GM12878 (cell line): ENCODE measurements at regions not wholly inside any gene's neighbourhood (a gene's known extent, or its start where the extent isn't known, plus 50 kb on each side); places are given as distances from the start of the nearest gene placed in this dataset.

Source experiments
- ATAC-seq: fragments of 200-7000 bp; cut with Tn5 transposase; 3 replicates; pipeline ENCODE4 v1.9.1; 2020; ENCODE audit warnings: mild to moderate bottlenecking, moderate library complexity
- BruUV-seq: library from RNA; stranded (reverse); fragments of 400-500 nt; replicated peaks from 2 replicates; lab custom pipeline; 2021; lab: Mats Ljungman, UMichigan
- CTCF ChIA-PET: fragments of 300-600 bp; sonication (Branson Sonifier 250); formaldehyde crosslinking; extraction: SDS; loops from one replicate; lab custom pipeline; 2021; ENCODE audit warnings: inconsistent platforms; lab: Yijun Ruan, JAX
- POLR2A ChIA-PET: fragments of 350-600 bp; formaldehyde crosslinking; extraction: SDS; loops from one replicate; lab custom pipeline; 2021; ENCODE audit warnings: inconsistent platforms; lab: Charles Lee
- RAD21 ChIA-PET: fragments of 300-600 bp; sonication (Branson Sonifier 250); formaldehyde crosslinking; loops from one replicate; lab custom pipeline; 2023; ENCODE audit warnings: antibody characterized with exemption; ENCODE audit not compliant: unreplicated experiment; lab: Charles Lee
- SMC1A ChIA-PET: fragments of 300-600 bp; sonication (Branson Sonifier 250); formaldehyde crosslinking; loops from one replicate; lab custom pipeline; 2023; ENCODE audit not compliant: unreplicated experiment, uncharacterized antibody; lab: Charles Lee
- DNase-seq: peaks from one replicate; pipeline ENCODE4 v3.0.0-alpha.2; 2011; ENCODE audit warnings: low read depth, low spot score
- FAIRE-seq: peaks from 3 replicates; lab custom pipeline; 2011; peaks lifted over from hg19 to GRCh38; lab: Jason Lieb, UNC
- H2AFZ ChIP-seq: 2 replicates; pipeline ENCODE4 v1.6.0; 2011; ENCODE audit warnings: low read depth, low read length, control low read depth; ENCODE audit not compliant: control insufficient read depth
- H3K27ac ChIP-seq: 2 replicates; pipeline ENCODE4 v1.5.1; 2011; ENCODE audit warnings: control low read depth; ENCODE audit not compliant: control insufficient read depth, insufficient read depth
- H3K27me3 ChIP-seq, 2 experiments: replicated peaks in 1 of 2; 2 replicates each; pipeline versions ENCODE4 v1.6.0 to v1.6.1; 2011; ENCODE audit warnings: low read length in 1 of 2; ENCODE audit not compliant: control insufficient read depth in 2 of 2, insufficient read depth in 2 of 2
- H3K36me3 ChIP-seq, 2 experiments: 2 replicates each; pipeline ENCODE4 v1.5.1; 2011; ENCODE audit warnings: low read length in 1 of 2; ENCODE audit not compliant: control insufficient read depth in 2 of 2, insufficient read depth in 2 of 2
- H3K4me1 ChIP-seq: 2 replicates; pipeline ENCODE4 v1.6.1; 2011; ENCODE audit warnings: mild to moderate bottlenecking, low read length, moderate library complexity, mixed read lengths; ENCODE audit not compliant: control insufficient read depth, insufficient read depth
- H3K4me2 ChIP-seq: 2 replicates; pipeline ENCODE4 v1.6.0; 2011; ENCODE audit warnings: control low read depth; ENCODE audit not compliant: control insufficient read depth, insufficient read depth
- H3K4me3 ChIP-seq: fragments of 200-600 bp; sonication (generic); 2 replicates; pipeline ENCODE4 v1.5.1; 2016
- H3K79me2 ChIP-seq: 2 replicates; pipeline ENCODE4 v1.6.0; 2011; ENCODE audit warnings: low read length; ENCODE audit not compliant: control insufficient read depth, insufficient read depth
- H3K9ac ChIP-seq: 2 replicates; pipeline ENCODE4 v1.8.0; 2011; ENCODE audit warnings: low read length, control low read depth, mixed read lengths; ENCODE audit not compliant: control insufficient read depth, insufficient read depth
- H3K9me3 ChIP-seq: replicated peaks from 3 replicates; pipeline ENCODE4 v1.5.1; 2011; ENCODE audit warnings: mild to moderate bottlenecking, low read length; ENCODE audit not compliant: control insufficient read depth, insufficient read depth
- H4K20me1 ChIP-seq: 2 replicates; pipeline ENCODE4 v1.6.0; 2011; ENCODE audit not compliant: control insufficient read depth, insufficient read depth
- EGR1 ChIP-seq, 2 experiments: IDR thresholded peaks; 1 replicate in 1 of 2; 2 replicates in 1 of 2; pipeline ENCODE4 v1.6.1; 2011 to 2012; ENCODE audit warnings: low read depth in 2 of 2, low read length in 2 of 2, borderline replicate concordance in 1 of 2, mild to moderate bottlenecking in 1 of 2, moderate library complexity in 1 of 2
- GABPA ChIP-seq: IDR thresholded peaks from 2 replicates; pipeline ENCODE4 v1.6.1; 2014; ENCODE audit warnings: antibody characterized with exemption, low read depth, mild to moderate bottlenecking, inconsistent platforms
- GATAD2B ChIP-seq: fragments of 450-650 bp; conservative IDR thresholded peaks from 2 replicates; pipeline ENCODE4 v1.6.1; 2017; ENCODE audit warnings: low read depth, mild to moderate bottlenecking, moderate library complexity
- NBN ChIP-seq: fragments of 450-650 bp; IDR thresholded peaks from 2 replicates; pipeline ENCODE4 v1.6.1; 2016
- NFYB ChIP-seq: IDR thresholded peaks from 2 replicates; pipeline ENCODE4 v1.6.1; 2011; ENCODE audit warnings: low read depth, mild to moderate bottlenecking, low read length, improper control_type of control experiment, moderate library complexity; ENCODE audit not compliant: insufficient read depth
- NR2F1 ChIP-seq: fragments of 450-650 bp; conservative IDR thresholded peaks from 2 replicates; pipeline ENCODE4 v1.6.1; 2017; ENCODE audit warnings: mild to moderate bottlenecking
- POLR2A ChIP-seq: IDR thresholded peaks from 2 replicates; pipeline ENCODE4 v1.6.1; 2011; ENCODE audit warnings: low read depth, mild to moderate bottlenecking, low read length
- in situ Hi-C: fragments of 300-500 bp; cut with MboI; formaldehyde crosslinking; loops from 9 replicates; pipeline ENCODE4 v1.14.3; 2018; ENCODE audit warnings: mixed read lengths
- intact Hi-C: fragments of 100-400 bp; cut with micrococcal nuclease; formaldehyde crosslinking; loops from one replicate; pipeline ENCODE4 v1.14.2; 2022; ENCODE audit not compliant: unreplicated experiment
- TF ChIP-seq, protein P1 (sequence below): fragments of 150-350 bp; IDR thresholded peaks from 2 replicates; pipeline ENCODE4 v1.6.1; 2016; ENCODE audit warnings: low read depth, low read length

DNA sequence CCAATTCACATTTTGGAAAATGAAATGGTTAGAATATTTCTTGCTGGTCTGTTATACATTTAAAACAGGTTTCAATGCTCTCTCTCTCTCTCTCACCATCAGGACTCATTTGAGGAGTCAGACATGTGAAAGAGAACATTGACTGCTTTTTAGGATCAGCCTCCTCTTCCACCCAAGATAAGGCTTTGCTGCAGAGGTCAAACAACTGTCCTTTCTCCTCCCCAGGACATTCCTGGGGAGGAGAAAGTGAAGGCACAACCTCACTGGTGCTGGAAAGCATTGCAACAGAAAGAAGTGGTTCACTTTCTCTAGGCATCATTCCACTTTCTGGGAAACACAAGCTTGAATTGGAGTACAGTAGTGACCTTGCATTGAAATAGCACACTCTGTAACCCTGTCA is 409.1 kb upstream of the NR2F2 start:
- TF ChIP-seq POLR2A (no peak), NFYB (no peak), NR2F1 (no peak), EGR1 (IDR thresholded peaks at IDR 0.05; ENCODE audit: borderline replicate concordance in 1 of 2, low read depth in 2 of 2, low read length in 2 of 2) (no peak), GATAD2B (no peak), GABPA (no peak), NBN (no peak)
- TF ChIP-seq, protein P1, sequence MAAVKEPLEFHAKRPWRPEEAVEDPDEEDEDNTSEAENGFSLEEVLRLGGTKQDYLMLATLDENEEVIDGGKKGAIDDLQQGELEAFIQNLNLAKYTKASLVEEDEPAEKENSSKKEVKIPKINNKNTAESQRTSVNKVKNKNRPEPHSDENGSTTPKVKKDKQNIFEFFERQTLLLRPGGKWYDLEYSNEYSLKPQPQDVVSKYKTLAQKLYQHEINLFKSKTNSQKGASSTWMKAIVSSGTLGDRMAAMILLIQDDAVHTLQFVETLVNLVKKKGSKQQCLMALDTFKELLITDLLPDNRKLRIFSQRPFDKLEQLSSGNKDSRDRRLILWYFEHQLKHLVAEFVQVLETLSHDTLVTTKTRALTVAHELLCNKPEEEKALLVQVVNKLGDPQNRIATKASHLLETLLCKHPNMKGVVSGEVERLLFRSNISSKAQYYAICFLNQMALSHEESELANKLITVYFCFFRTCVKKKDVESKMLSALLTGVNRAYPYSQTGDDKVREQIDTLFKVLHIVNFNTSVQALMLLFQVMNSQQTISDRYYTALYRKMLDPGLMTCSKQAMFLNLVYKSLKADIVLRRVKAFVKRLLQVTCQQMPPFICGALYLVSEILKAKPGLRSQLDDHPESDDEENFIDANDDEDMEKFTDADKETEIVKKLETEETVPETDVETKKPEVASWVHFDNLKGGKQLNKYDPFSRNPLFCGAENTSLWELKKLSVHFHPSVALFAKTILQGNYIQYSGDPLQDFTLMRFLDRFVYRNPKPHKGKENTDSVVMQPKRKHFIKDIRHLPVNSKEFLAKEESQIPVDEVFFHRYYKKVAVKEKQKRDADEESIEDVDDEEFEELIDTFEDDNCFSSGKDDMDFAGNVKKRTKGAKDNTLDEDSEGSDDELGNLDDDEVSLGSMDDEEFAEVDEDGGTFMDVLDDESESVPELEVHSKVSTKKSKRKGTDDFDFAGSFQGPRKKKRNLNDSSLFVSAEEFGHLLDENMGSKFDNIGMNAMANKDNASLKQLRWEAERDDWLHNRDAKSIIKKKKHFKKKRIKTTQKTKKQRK, result no peak
- TF ChIP-seq, all 136 proteins: peak for 0
- no peak overlapping the region for H3K4me2 ChIP-seq
- no peak for FAIRE-seq
- no peaks in the 10 kb centered on the region for H4K20me1 ChIP-seq
- SMC1A ChIA-PET, result interaction anchor here (0.9 to 1.8 kb wide), 13 partner anchors 10 to 425 kb away, joined by 3 to 8 read pairs (median 3); no protein-coding TSS in a partner anchor
- no peaks in the 10 kb centered on the region for H3K36me3 ChIP-seq
- H3K27me3 ChIP-seq, result no peaks in the 10 kb centered on the region
- H3K9ac ChIP-seq, result no peak overlapping the region
- H3K27ac ChIP-seq, result no peak overlapping the region
- in situ Hi-C loops, result no loop called here
- no peak for DNase-seq
- RAD21 ChIA-PET, result interaction anchor here (1.3 to 1.7 kb wide), 5 partner anchors 29 to 425 kb away, joined by 3 to 9 read pairs (median 6); no protein-coding TSS in a partner anchor
- H3K9me3 ChIP-seq, result no peaks in the 10 kb centered on the region
- ATAC-seq, result no peak
- no peak overlapping the region for H2AFZ ChIP-seq
- POLR2A ChIA-PET, result no interaction called here
- no peaks in the 10 kb centered on the region for H3K4me1 ChIP-seq
- CTCF ChIA-PET, result interaction anchor here (0.6 to 2.1 kb wide), 5 partner anchors 30 to 406 kb away, joined by 3 to 8 read pairs (median 5); no protein-coding TSS in a partner anchor
- no peaks in the 10 kb centered on the region for H3K79me2 ChIP-seq
- no TSS peak for BruUV-seq
- intact Hi-C loops, result loop anchor here (5.0 kb wide), 1 partner anchor 406 kb away; no protein-coding TSS in a partner anchor
- H3K4me3 ChIP-seq, result no peak overlapping the region
